ENCODE measurements at regions not wholly inside any gene's neighbourhood (a gene's known extent, or its start where the extent isn't known, plus 50 kb on each side); places are given as distances from the start of the nearest gene placed in this dataset.

GRCh38 chr6:118709859-118710350 lies 58.5 kb upstream of the CEP85L start:
- no peak for TF ChIP-seq CTCF (IDR thresholded peaks at IDR 0.05)
- TF ChIP-seq POLR2A (IDR thresholded peaks at IDR 0.05), result no peak
